ENCODE measurements at regions not wholly inside any gene's neighbourhood (a gene's known extent, or its start where the extent isn't known, plus 50 kb on each side); places are given as distances from the start of the nearest gene placed in this dataset.
"Not testable (repeated sequence)": the region's sequence is repeated elsewhere in the genome, so short reads cannot be mapped to it uniquely, and the experiment has no call there.

DNA sequence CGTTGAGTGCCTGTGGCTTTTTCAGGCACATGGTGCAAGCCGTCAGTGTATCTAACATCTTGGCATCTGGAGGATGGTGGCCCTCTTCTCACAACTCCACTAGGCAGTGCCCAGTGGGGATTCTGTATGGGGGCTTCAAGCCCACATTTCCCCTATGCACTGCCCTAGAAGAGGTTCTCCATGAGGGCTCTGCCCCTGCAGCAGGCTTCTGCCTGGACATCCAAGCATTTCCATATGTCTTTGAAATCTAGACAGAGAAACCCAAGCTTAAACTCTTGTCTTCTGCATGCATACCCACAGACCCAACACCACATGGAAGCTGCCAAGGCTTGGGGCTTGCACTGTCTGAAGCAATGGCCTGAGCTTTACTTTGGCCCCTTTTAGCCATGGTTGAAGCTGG lies 146.4 kb downstream of the ARL4A start:
- Histone ChIP-seq H3K9me2 (replicated peaks; ENCODE audit: insufficient read depth, low read length) (no peaks in the 10 kb centered on the region), H4K20me1 (ENCODE audit: insufficient read depth, low read length) (no peaks in the 10 kb centered on the region), H3F3A (ENCODE audit: insufficient read depth, low read length) (no peaks in the 10 kb centered on the region), H3K4me3 (ENCODE audit: low read length) (no peak overlapping the region), H3K79me2 (ENCODE audit: low read length) (no peaks in the 10 kb centered on the region), H3K4me2 (ENCODE audit: low read depth, low read length) (no peak overlapping the region), H3K4me1 (ENCODE audit: low read length) (no peaks in the 10 kb centered on the region), H3K36me3 (replicated peaks; ENCODE audit: insufficient read depth, low read length) (no peaks in the 10 kb centered on the region), H3K9me3 (replicated peaks; ENCODE audit: insufficient read depth, low read length) (no peaks in the 10 kb centered on the region), H3K27me3 (replicated peaks; ENCODE audit: insufficient read depth, low read length) (no peaks in the 10 kb centered on the region), H3K9ac (ENCODE audit: low read length) (no peak overlapping the region), H2AFZ (ENCODE audit: low read length) (no peak overlapping the region), H3K27ac (ENCODE audit: low read length) (no peak overlapping the region)
- TF ChIP-seq EZH2phosphoT487 (IDR thresholded peaks at IDR 0.05; ENCODE audit: low read length): no peak
- TF ChIP-seq CTCF (IDR thresholded peaks at IDR 0.05; ENCODE audit: low read length): no peak
- no peak for TF ChIP-seq EZH2 (optimal IDR thresholded peaks at IDR 0.05; ENCODE audit: low read depth, low read length)
- DNase-seq: no peak

- Histone ChIP-seq H3K36me3 (replicated peaks; ENCODE audit: insufficient read depth, low read length) (no peaks in the 10 kb centered on the region), H3K27ac (ENCODE audit: low read length) (no peak overlapping the region), H3K9me2 (replicated peaks; ENCODE audit: insufficient read depth, low read length) (no peaks in the 10 kb centered on the region), H3K27me3 (replicated peaks; ENCODE audit: insufficient read depth, low read length) (no peaks in the 10 kb centered on the region), H2AFZ (ENCODE audit: low read length) (no peak overlapping the region), H3K4me1 (ENCODE audit: low read length) (no peaks in the 10 kb centered on the region), H4K20me1 (ENCODE audit: insufficient read depth, low read length) (no peaks in the 10 kb centered on the region), H3K9ac (ENCODE audit: low read length) (no peak overlapping the region), H3K4me3 (ENCODE audit: low read length) (no peak overlapping the region), H3K4me2 (ENCODE audit: low read depth, low read length) (no peak overlapping the region), H3K9me3 (replicated peaks; ENCODE audit: insufficient read depth, low read length) (no peaks in the 10 kb centered on the region), H3F3A (ENCODE audit: insufficient read depth, low read length) (no peaks in the 10 kb centered on the region), H3K79me2 (ENCODE audit: low read length) (no peaks in the 10 kb centered on the region)
- DNase-seq: no peak
- TF ChIP-seq CTCF (IDR thresholded peaks at IDR 0.05; ENCODE audit: low read length): no peak
- TF ChIP-seq EZH2phosphoT487 (IDR thresholded peaks at IDR 0.05; ENCODE audit: low read length): no peak
- no peak for TF ChIP-seq EZH2 (optimal IDR thresholded peaks at IDR 0.05; ENCODE audit: low read depth, low read length)
Measured at GRCh38 chr7:12834782-12835181, 147.3 kb downstream of the ARL4A start.

- TF ChIP-seq CTCF (IDR thresholded peaks at IDR 0.05; ENCODE audit: low read length) (no peak), EZH2 (optimal IDR thresholded peaks at IDR 0.05; ENCODE audit: low read depth, low read length) (no peak), EZH2phosphoT487 (IDR thresholded peaks at IDR 0.05; ENCODE audit: low read length) (no peak)
- Histone ChIP-seq H3K4me2 (ENCODE audit: low read depth, low read length) (no peak overlapping the region), H3K27me3 (replicated peaks; ENCODE audit: insufficient read depth, low read length) (no peaks in the 10 kb centered on the region), H3K4me3 (ENCODE audit: low read length) (no peak overlapping the region), H2AFZ (ENCODE audit: low read length) (no peak overlapping the region), H3K9me3 (replicated peaks; ENCODE audit: insufficient read depth, low read length) (no peaks in the 10 kb centered on the region), H3K9me2 (replicated peaks; ENCODE audit: insufficient read depth, low read length) (no peaks in the 10 kb centered on the region), H3K4me1 (ENCODE audit: low read length) (no peaks in the 10 kb centered on the region), H3K9ac (ENCODE audit: low read length) (no peak overlapping the region), H3K27ac (ENCODE audit: low read length) (no peak overlapping the region), H4K20me1 (ENCODE audit: insufficient read depth, low read length) (no peaks in the 10 kb centered on the region), H3F3A (ENCODE audit: insufficient read depth, low read length) (no peaks in the 10 kb centered on the region), H3K36me3 (replicated peaks; ENCODE audit: insufficient read depth, low read length) (no peaks in the 10 kb centered on the region), H3K79me2 (ENCODE audit: low read length) (no peaks in the 10 kb centered on the region)
- DNase-seq: no peak
Measured at GRCh38 chr7:12839508-12840153, 152.2 kb downstream of the ARL4A start.

DNA sequence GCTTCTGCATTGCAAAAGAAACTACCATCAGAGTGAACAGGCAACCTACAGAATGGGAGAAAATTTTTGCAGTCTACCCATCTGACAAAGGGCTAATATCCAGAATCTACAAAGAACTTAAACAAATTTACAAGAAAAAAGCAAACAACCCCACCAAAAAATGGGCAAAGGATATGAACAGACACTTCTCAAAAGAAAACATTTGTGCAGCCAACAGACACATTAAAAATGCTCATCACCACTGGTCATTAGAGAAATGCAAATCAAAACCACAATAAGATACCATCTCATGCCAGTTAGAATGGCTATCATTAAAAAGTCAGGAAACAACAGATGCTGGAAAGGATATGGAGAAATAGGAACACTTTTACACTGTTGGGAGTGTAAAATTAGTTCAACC lies 157.3 kb downstream of the ARL4A start:
- H3F3A ChIP-seq (ENCODE audit: insufficient read depth, low read length): not testable (repeated sequence)

More for the DNA sequence above, 157.3 kb downstream of the ARL4A start:
- not testable (repeated sequence) for H3K4me2 ChIP-seq (ENCODE audit: low read depth, low read length); H3K27me3 ChIP-seq (replicated peaks; ENCODE audit: insufficient read depth, low read length); H3K4me3 ChIP-seq (ENCODE audit: low read length); H3K4me1 ChIP-seq (ENCODE audit: low read length); H3K9me3 ChIP-seq (replicated peaks; ENCODE audit: insufficient read depth, low read length); H3K27ac ChIP-seq (ENCODE audit: low read length); DNase-seq; H4K20me1 ChIP-seq (ENCODE audit: insufficient read depth, low read length); H2AFZ ChIP-seq (ENCODE audit: low read length); H3K36me3 ChIP-seq (replicated peaks; ENCODE audit: insufficient read depth, low read length); H3K9me2 ChIP-seq (replicated peaks; ENCODE audit: insufficient read depth, low read length); H3K9ac ChIP-seq (ENCODE audit: low read length); H3K79me2 ChIP-seq (ENCODE audit: low read length)
